ENCODE measurements at regions not wholly inside any gene's neighbourhood (a gene's known extent, or its start where the extent isn't known, plus 50 kb on each side); places are given as distances from the start of the nearest gene placed in this dataset.

DNA sequence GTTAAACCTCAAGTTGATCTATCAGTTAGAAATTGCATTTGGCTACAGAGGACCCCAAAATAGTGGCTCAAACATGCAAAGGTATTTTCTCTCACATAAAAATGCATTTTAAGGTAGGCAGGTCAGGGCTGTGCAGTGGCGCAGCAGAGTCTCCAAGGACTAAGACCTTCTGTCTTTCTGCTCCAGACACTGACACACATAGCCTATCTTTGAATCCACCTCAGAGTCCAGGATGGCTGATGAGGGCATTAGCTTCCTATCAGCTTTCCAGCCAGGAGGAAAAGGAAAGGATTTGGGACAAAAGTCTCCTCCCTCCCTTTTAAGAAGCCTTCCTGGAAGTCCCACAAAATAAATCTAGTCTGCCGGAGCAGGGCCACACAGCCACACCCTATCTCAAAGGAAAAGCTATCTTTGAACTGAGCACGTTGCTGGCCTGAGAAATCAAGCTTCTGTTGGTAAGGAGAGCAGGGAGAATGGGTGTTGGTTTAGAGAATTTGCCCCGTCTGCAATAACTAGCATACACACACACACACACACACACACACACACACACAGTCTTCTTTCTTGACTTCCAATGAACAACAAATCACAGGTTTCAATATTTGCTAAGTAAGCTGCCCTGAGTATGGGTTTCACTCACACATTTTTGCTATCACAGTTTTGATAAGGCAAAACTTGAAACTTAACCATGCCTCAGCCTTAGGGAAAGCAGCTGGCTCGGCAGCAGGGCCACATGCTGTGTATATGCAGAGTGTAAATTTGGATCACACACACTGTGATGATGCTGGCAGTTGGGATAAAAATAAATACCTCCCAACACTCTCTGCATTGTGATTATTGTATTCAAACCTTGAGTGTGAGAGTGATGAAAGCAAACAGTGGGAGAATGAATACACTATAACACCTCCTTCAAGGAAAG, 116.6 kb upstream of the MAP3K1 start:
- DNase-seq = peak in 2 of 4 donors; percentile 30 to 37
- no peaks in the 10 kb centered on the region for H3K36me3 ChIP-seq
- intact Hi-C loops (cut with DNase I) = no loop called here
- peaks cover 0 to 6% of the 10 kb centered on the region in 2 donors for H3K4me1 ChIP-seq
- ATAC-seq = no peak
- TF ChIP-seq, protein P1, sequence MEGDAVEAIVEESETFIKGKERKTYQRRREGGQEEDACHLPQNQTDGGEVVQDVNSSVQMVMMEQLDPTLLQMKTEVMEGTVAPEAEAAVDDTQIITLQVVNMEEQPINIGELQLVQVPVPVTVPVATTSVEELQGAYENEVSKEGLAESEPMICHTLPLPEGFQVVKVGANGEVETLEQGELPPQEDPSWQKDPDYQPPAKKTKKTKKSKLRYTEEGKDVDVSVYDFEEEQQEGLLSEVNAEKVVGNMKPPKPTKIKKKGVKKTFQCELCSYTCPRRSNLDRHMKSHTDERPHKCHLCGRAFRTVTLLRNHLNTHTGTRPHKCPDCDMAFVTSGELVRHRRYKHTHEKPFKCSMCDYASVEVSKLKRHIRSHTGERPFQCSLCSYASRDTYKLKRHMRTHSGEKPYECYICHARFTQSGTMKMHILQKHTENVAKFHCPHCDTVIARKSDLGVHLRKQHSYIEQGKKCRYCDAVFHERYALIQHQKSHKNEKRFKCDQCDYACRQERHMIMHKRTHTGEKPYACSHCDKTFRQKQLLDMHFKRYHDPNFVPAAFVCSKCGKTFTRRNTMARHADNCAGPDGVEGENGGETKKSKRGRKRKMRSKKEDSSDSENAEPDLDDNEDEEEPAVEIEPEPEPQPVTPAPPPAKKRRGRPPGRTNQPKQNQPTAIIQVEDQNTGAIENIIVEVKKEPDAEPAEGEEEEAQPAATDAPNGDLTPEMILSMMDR (IDR thresholded peaks at IDR 0.05) = no peak
- H3K27ac ChIP-seq = peak overlapping the region in 1 of 2 donors; percentile 45
- H3K4me3 ChIP-seq = no peak overlapping the region
- H3K27me3 ChIP-seq = no peaks in the 10 kb centered on the region
- no peaks in the 10 kb centered on the region for H3K9me3 ChIP-seq

DNA sequence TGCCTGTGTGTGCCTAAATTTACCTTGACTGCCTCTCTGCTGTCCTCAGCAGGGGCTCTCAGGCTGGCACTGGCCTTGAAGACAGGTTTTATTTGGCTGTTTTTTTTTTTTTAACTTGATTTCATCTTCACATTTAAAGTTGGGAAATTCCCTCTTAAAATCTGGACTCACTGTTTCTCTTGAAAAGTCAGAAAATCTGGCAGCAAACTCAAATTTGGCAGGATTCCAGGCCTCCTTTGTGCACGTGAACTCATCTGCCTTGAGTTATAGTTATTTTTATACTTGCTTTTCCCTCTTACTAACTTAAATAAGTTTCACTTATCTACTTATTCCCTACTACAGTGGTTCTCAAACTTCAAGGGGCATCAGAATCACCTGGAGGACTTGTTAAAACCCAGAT, 118.4 kb upstream of the MAP3K1 start:
- Histone ChIP-seq H3K4me3 (no peak overlapping the region), H3K4me1 (peaks cover 0 to 12% of the 10 kb centered on the region in 2 donors), H3K9me3 (no peaks in the 10 kb centered on the region), H3K27me3 (no peaks in the 10 kb centered on the region), H3K27ac (no peak overlapping the region), H3K36me3 (no peaks in the 10 kb centered on the region)
- TF ChIP-seq, protein P1 (IDR thresholded peaks at IDR 0.05) = no peak
- ATAC-seq (no peak), DNase-seq (peak in 2 of 4 donors; percentile 38 to 54)
- intact Hi-C loops (cut with DNase I) = no loop called here

DNA sequence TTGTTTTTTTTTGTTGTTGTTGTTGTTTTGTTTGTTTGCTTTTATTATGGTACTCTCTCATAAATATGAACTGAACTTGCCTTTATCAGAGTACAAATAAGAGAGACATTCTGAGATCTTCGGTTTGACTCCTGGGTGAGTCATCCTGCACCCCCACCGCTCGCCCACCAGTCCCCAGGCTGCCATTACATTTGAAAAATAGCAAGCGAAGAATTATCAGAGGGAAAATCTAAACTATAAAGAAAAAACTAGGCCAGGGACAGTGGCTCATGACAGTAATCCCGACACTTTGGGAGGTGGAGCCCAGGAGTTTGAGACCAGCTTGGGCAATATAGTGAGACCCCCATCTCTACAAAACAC, 122.1 kb upstream of the MAP3K1 start:
- no peaks in the 10 kb centered on the region for H3K36me3 ChIP-seq
- intact Hi-C loops (cut with DNase I) = no loop called here
- no peaks in the 10 kb centered on the region for H3K27me3 ChIP-seq
- H3K27ac ChIP-seq = no peak overlapping the region
- ATAC-seq = no peak
- no peak overlapping the region for H3K4me3 ChIP-seq
- H3K4me1 ChIP-seq = peaks cover 0 to 10% of the 10 kb centered on the region in 2 donors
- TF ChIP-seq, protein P1 (IDR thresholded peaks at IDR 0.05) = no peak
- no peaks in the 10 kb centered on the region for H3K9me3 ChIP-seq
- DNase-seq = no peak

DNA sequence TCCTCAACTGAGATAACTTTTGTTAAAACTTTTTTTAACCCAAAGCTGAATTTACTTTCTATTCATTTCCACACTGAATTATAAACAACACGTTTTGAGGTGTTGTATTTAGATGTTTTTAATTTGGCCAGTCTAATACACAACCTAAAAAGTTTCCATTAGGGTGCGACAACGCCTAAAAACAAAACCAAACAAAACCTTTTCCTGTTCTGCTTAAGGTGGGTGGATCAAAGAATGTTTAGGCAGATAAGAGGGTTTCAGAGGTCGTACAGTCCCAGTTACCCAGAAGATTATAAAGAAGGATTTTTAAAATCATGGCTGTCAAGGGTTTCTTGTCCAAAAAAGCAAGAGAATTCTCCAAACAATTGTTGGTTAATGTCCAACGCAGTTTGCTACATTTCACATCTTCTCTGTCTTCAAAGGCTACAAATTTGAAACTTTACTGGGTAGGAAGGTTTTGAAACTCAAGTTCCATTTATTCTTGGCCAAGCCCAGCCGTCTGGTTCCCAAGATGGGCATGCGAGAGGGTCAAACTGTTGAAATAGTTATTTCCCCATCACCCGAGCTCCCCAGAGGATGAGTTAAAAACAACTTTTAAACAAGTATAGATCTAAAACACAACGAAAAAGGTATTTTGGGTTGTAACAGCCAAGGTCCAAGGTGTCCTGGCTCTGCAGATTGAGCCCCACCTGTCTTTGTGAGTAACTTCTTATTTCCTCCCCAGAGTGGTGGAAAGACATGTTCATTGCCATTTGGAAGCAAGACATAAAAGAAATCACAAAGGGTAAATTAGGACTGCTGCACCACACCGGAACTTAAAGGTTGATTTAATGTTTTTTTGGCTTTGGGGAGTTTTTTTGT, 122.8 kb upstream of the MAP3K1 start:
- intact Hi-C loops (cut with DNase I) = no loop called here
- TF ChIP-seq, protein P1 (IDR thresholded peaks at IDR 0.05) = no peak
- DNase-seq = no peak
- Histone ChIP-seq H3K27ac (no peak overlapping the region), H3K27me3 (no peaks in the 10 kb centered on the region), H3K4me3 (no peak overlapping the region), H3K9me3 (no peaks in the 10 kb centered on the region), H3K4me1 (peaks cover 0 to 8% of the 10 kb centered on the region in 2 donors), H3K36me3 (no peaks in the 10 kb centered on the region)
- ATAC-seq = no peak

DNA sequence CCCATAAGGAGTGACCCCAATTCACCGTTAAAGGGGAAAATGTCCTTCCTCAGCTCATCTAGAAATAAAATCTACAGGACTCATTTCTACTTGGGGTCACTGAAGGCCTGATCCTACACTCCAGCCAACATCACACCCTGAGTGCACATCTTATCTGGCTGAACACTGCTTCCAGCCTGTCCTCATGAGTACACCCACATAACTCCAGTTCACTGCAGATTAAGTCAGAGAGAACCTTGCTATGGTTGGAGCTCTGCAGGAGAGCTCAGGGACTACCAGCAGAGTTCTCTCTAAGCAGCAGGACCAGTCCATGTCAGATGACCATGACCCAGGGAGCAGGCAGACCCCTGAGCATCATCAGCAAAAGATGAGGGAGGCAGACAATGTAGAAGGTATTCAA, 126.9 kb upstream of the MAP3K1 start:
- H3K27ac ChIP-seq = no peak overlapping the region
- ATAC-seq (no peak), DNase-seq (no peak)
- H3K36me3 ChIP-seq = no peaks in the 10 kb centered on the region
- TF ChIP-seq, protein P1 (IDR thresholded peaks at IDR 0.05) = no peak
- intact Hi-C loops (cut with DNase I) = no loop called here
- H3K4me3 ChIP-seq = no peak overlapping the region
- no peaks in the 10 kb centered on the region for H3K27me3 ChIP-seq
- H3K9me3 ChIP-seq = no peaks in the 10 kb centered on the region
- H3K4me1 ChIP-seq = peaks cover 0 to 30% of the 10 kb centered on the region in 2 donors

Data from left lung (tissue), 4 donors.